Smooth muscle cell (in vitro differentiated cells): ENCODE measurements at regions not wholly inside any gene's neighbourhood (a gene's known extent, or its start where the extent isn't known, plus 50 kb on each side); places are given as distances from the start of the nearest gene placed in this dataset.

ENCODE experiments used
- DNase-seq: peaks from one replicate; lab custom pipeline; 2025; ENCODE audit not compliant: unreplicated experiment; lab: John Stamatoyannopoulos, UW
- H2AFZ ChIP-seq: fragments of 200-600 bp; sonication (generic); 2 replicates; pipeline ENCODE4 v1.6.0; 2016; ENCODE audit warnings: antibody characterized with exemption, low read depth, mild to moderate bottlenecking
- H3F3A ChIP-seq: fragments of 200-600 bp; sonication (generic); 2 replicates; pipeline ENCODE4 v1.6.0; 2017; ENCODE audit warnings: antibody characterized with exemption, low read depth
- H3K27ac ChIP-seq: fragments of 200-600 bp; sonication (generic); 2 replicates; pipeline ENCODE4 v1.5.1; 2016; ENCODE audit warnings: low read depth, mild to moderate bottlenecking
- H3K27me3 ChIP-seq: fragments of 200-600 bp; sonication (generic); 2 replicates; pipeline ENCODE4 v1.6.1; 2016; ENCODE audit warnings: low read depth, mild to moderate bottlenecking
- H3K36me3 ChIP-seq: fragments of 200-600 bp; sonication (generic); 2 replicates; pipeline ENCODE4 v1.5.1; 2016; ENCODE audit warnings: low read depth
- H3K4me1 ChIP-seq: fragments of 200-600 bp; sonication (generic); 2 replicates; pipeline ENCODE4 v1.5.1; 2016; ENCODE audit warnings: low read depth
- H3K4me2 ChIP-seq: fragments of 200-600 bp; sonication (generic); 2 replicates; pipeline ENCODE4 v1.6.0; 2016; ENCODE audit warnings: mild to moderate bottlenecking
- H3K4me3 ChIP-seq: fragments of 200-600 bp; sonication (generic); 2 replicates; pipeline ENCODE4 v1.5.1; 2016; ENCODE audit warnings: mild to moderate bottlenecking
- H3K79me2 ChIP-seq: fragments of 200-600 bp; sonication (generic); 2 replicates; pipeline ENCODE4 v1.6.0; 2016; ENCODE audit warnings: low read depth, mild to moderate bottlenecking
- H3K9ac ChIP-seq: fragments of 200-600 bp; sonication (generic); 2 replicates; pipeline ENCODE4 v1.6.0; 2016; ENCODE audit warnings: low read depth
- H3K9me3 ChIP-seq: fragments of 200-600 bp; sonication (generic); replicated peaks from 2 replicates; pipeline ENCODE4 v1.5.1; 2016; ENCODE audit warnings: low read depth
- H4K20me1 ChIP-seq: fragments of 200-600 bp; sonication (generic); 2 replicates; pipeline ENCODE4 v1.6.0; 2016; ENCODE audit warnings: low read depth
- CTCF ChIP-seq: fragments of 200-600 bp; sonication (generic); IDR thresholded peaks from 2 replicates; pipeline ENCODE4 v1.5.1; 2017; ENCODE audit warnings: borderline replicate concordance, mild to moderate bottlenecking, antibody characterized with exemption; ENCODE audit not compliant: insufficient read depth, poor library complexity, severe bottlenecking
- WGBS: methylation state at CpG from one replicate; pipeline ENCODE4 v1.1.7; 2016; ENCODE audit warnings: low lambda C conversion rate; 5-methylcytosine and 5-hydroxymethylcytosine counted together

- WGBS = 12% methylated on average over 2 of the region's 2 CpGs
- DNase-seq = no peak
These were observed 624.3 kb upstream of the SOX9 start for GRCh38 chr17:71496552-71496951.

GRCh38 chr17:71500761-71501555 is 619.9 kb upstream of the SOX9 start:
- Histone ChIP-seq H3K79me2 (no peaks in the 10 kb centered on the region), H3K4me1 (no peaks in the 10 kb centered on the region), H4K20me1 (no peaks in the 10 kb centered on the region), H3F3A (no peaks in the 10 kb centered on the region), H2AFZ (no peak overlapping the region), H3K9ac (no peak overlapping the region), H3K9me3 (no peaks in the 10 kb centered on the region), H3K36me3 (no peaks in the 10 kb centered on the region), H3K4me2 (peak overlapping the region; percentile 16), H3K27ac (no peak overlapping the region), H3K27me3 (no peaks in the 10 kb centered on the region), H3K4me3 (no peak overlapping the region)
- WGBS = 56% methylated on average over 3 of the region's 3 CpGs
- DNase-seq = no peak
- TF ChIP-seq CTCF = no peak

More at GRCh38 chr17:71496552-71496951, 624.3 kb upstream of the SOX9 start:
- H3K9ac ChIP-seq = no peak overlapping the region
- H3K27ac ChIP-seq = peak overlapping the region; percentile 2
- no peak overlapping the region for H2AFZ ChIP-seq
- H3K4me2 ChIP-seq = peak overlapping the region; percentile 57
- H3K79me2 ChIP-seq = no peaks in the 10 kb centered on the region
- no peak overlapping the region for H3K4me3 ChIP-seq
- no peak for TF ChIP-seq CTCF
- H4K20me1 ChIP-seq = no peaks in the 10 kb centered on the region
- H3K9me3 ChIP-seq = no peaks in the 10 kb centered on the region
- H3K4me1 ChIP-seq = no peaks in the 10 kb centered on the region
- no peaks in the 10 kb centered on the region for H3K27me3 ChIP-seq
- H3K36me3 ChIP-seq = no peaks in the 10 kb centered on the region
- H3F3A ChIP-seq = peaks cover 7% of the 10 kb centered on the region

- Histone ChIP-seq H3K79me2 (no peaks in the 10 kb centered on the region), H3F3A (no peaks in the 10 kb centered on the region), H3K36me3 (no peaks in the 10 kb centered on the region), H3K4me2 (no peak overlapping the region), H3K27ac (no peak overlapping the region), H2AFZ (no peak overlapping the region), H3K9ac (no peak overlapping the region), H3K4me3 (no peak overlapping the region), H3K9me3 (no peaks in the 10 kb centered on the region), H3K4me1 (no peaks in the 10 kb centered on the region), H3K27me3 (no peaks in the 10 kb centered on the region), H4K20me1 (no peaks in the 10 kb centered on the region)
- 85% methylated on average over 1 of the region's 1 CpG for WGBS
- DNase-seq = no peak
- no peak for TF ChIP-seq CTCF
These were observed 619.1 kb upstream of the SOX9 start for GRCh38 chr17:71501711-71502110.

- no peak for DNase-seq
- no peak overlapping the region for H3K4me2 ChIP-seq
- no peak overlapping the region for H2AFZ ChIP-seq
- no peak overlapping the region for H3K27ac ChIP-seq
- H3K9me3 ChIP-seq = no peaks in the 10 kb centered on the region
- no peaks in the 10 kb centered on the region for H3K4me1 ChIP-seq
- H3K27me3 ChIP-seq = no peaks in the 10 kb centered on the region
- no peak for TF ChIP-seq CTCF
- no peaks in the 10 kb centered on the region for H3F3A ChIP-seq
- no peaks in the 10 kb centered on the region for H4K20me1 ChIP-seq
- no peaks in the 10 kb centered on the region for H3K79me2 ChIP-seq
- H3K36me3 ChIP-seq = no peaks in the 10 kb centered on the region
- 69% methylated on average over 1 of the region's 1 CpG for WGBS
- no peak overlapping the region for H3K9ac ChIP-seq
- no peak overlapping the region for H3K4me3 ChIP-seq
These were observed 618.4 kb upstream of the SOX9 start for GRCh38 chr17:71502443-71502842.
